Neural progenitor cell (in vitro differentiated cells): ENCODE measurements at regions not wholly inside any gene's neighbourhood (a gene's known extent, or its start where the extent isn't known, plus 50 kb on each side); places are given as distances from the start of the nearest gene placed in this dataset.
"Not testable (repeated sequence)": the region's sequence is repeated elsewhere in the genome, so short reads cannot be mapped to it uniquely, and the experiment has no call there.

Experiments
- DNase-seq: peaks from one replicate; pipeline ENCODE4 v3.0.0-alpha.2; 2016; ENCODE audit warnings: low spot score
- H2AFZ ChIP-seq: fragments of 200-600 bp; sonication (generic); replicated peaks from 2 replicates; pipeline ENCODE4 v1.6.1; 2016; ENCODE audit warnings: antibody characterized with exemption
- H3F3A ChIP-seq: fragments of 200-600 bp; sonication (generic); 2 replicates; pipeline ENCODE4 v1.6.1; 2016; ENCODE audit warnings: antibody characterized with exemption, low read depth
- H3K27ac ChIP-seq: fragments of 200-600 bp; sonication (generic); 2 replicates; pipeline ENCODE4 v1.5.1; 2016; ENCODE audit warnings: mild to moderate bottlenecking
- H3K27me3 ChIP-seq: fragments of 200-600 bp; sonication (generic); 2 replicates; pipeline ENCODE4 v1.6.1; 2016; ENCODE audit warnings: mild to moderate bottlenecking, moderate library complexity
- H3K36me3 ChIP-seq: fragments of 200-600 bp; sonication (generic); 2 replicates; pipeline ENCODE4 v1.5.1; 2016
- H3K4me1 ChIP-seq: fragments of 200-600 bp; sonication (generic); 2 replicates; pipeline ENCODE4 v1.6.1; 2016; ENCODE audit warnings: mixed run types
- H3K4me2 ChIP-seq: fragments of 200-600 bp; sonication (generic); 2 replicates; pipeline ENCODE4 v1.6.1; 2016
- H3K4me3 ChIP-seq: fragments of 200-600 bp; sonication (generic); 2 replicates; pipeline ENCODE4 v1.5.1; 2016
- H3K79me2 ChIP-seq: fragments of 200-600 bp; sonication (generic); 2 replicates; pipeline ENCODE4 v1.6.1; 2016; ENCODE audit warnings: low read depth
- H3K9ac ChIP-seq: fragments of 200-600 bp; sonication (generic); 2 replicates; pipeline ENCODE4 v1.6.1; 2016
- H3K9me3 ChIP-seq: fragments of 200-600 bp; sonication (generic); 2 replicates; pipeline ENCODE4 v1.5.1; 2016; ENCODE audit warnings: low read depth
- H4K20me1 ChIP-seq: fragments of 200-600 bp; sonication (generic); 2 replicates; pipeline ENCODE4 v1.6.1; 2016; ENCODE audit warnings: low read depth
- H3K27ac Mint-ChIP-seq: 3 replicates; pipeline ENCODE4 v1.8.0; 2021; ENCODE audit warnings: mixed read lengths
- H3K27me3 Mint-ChIP-seq: 2 replicates; pipeline ENCODE4 v1.8.0; 2022; ENCODE audit warnings: low read depth, mild to moderate bottlenecking, inconsistent platforms, moderate library complexity, mixed read lengths; ENCODE audit not compliant: insufficient read depth
- H3K36me3 Mint-ChIP-seq: 3 replicates; pipeline ENCODE4 v1.8.0; 2021; ENCODE audit warnings: mixed read lengths
- H3K4me1 Mint-ChIP-seq: 3 replicates; pipeline ENCODE4 v1.8.0; 2021; ENCODE audit warnings: mixed read lengths
- H3K4me3 Mint-ChIP-seq: 3 replicates; pipeline ENCODE4 v1.8.0; 2021; ENCODE audit warnings: mild to moderate bottlenecking, moderate library complexity, mixed read lengths
- H3K9me3 Mint-ChIP-seq: 3 replicates; pipeline ENCODE4 v1.8.0; 2020; ENCODE audit warnings: mixed read lengths
- EZH2 ChIP-seq: fragments of 200-600 bp; sonication (generic); IDR thresholded peaks from 2 replicates; pipeline ENCODE4 v1.6.1; 2017; ENCODE audit warnings: antibody characterized with exemption, mild to moderate bottlenecking, moderate library complexity
- EZH2phosphoT487 ChIP-seq: fragments of 200-600 bp; sonication (generic); IDR thresholded peaks from 2 replicates; pipeline ENCODE4 v1.6.1; 2017; ENCODE audit warnings: antibody characterized with exemption
- TF ChIP-seq, protein P1 (sequence below): fragments of 200-600 bp; sonication (generic); IDR thresholded peaks from 2 replicates; pipeline ENCODE4 v1.5.1; 2017; ENCODE audit warnings: antibody characterized with exemption, mild to moderate bottlenecking

DNA sequence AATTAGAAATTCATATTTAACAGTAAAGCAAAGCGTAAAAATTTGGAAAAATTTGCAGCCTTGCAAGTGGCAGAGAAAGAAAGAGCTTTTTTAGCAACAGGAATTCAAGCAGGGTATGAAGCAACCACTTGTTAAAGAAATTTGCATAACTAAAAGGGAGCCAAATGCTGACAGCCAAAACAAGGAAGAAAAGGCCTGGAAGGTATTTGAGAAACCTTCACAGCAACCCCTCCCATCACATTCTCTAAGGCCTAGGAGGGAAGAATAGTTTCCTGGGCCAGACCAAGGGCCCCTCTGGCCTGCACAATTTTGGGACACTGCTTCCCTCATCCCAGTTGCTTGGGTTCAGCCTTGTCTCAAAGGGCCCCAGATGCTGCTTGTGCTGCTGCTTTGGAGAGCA lies 672.4 kb upstream of the TMPRSS15 start:
- Histone ChIP-seq H3K4me2 (no peak overlapping the region), H3K4me1 (no peaks in the 10 kb centered on the region), H2AFZ (no peak overlapping the region), H3K4me3 (no peak overlapping the region), H3F3A (no peaks in the 10 kb centered on the region), H3K9ac (no peak overlapping the region), H3K79me2 (no peaks in the 10 kb centered on the region), H3K9me3 (no peaks in the 10 kb centered on the region), H3K36me3 (no peaks in the 10 kb centered on the region), H3K27ac (no peak overlapping the region), H4K20me1 (no peaks in the 10 kb centered on the region), H3K27me3 (no peaks in the 10 kb centered on the region)
- H3K4me3 Mint-ChIP-seq, result no peak overlapping the region
- TF ChIP-seq EZH2, result no peak
- TF ChIP-seq, protein P1, sequence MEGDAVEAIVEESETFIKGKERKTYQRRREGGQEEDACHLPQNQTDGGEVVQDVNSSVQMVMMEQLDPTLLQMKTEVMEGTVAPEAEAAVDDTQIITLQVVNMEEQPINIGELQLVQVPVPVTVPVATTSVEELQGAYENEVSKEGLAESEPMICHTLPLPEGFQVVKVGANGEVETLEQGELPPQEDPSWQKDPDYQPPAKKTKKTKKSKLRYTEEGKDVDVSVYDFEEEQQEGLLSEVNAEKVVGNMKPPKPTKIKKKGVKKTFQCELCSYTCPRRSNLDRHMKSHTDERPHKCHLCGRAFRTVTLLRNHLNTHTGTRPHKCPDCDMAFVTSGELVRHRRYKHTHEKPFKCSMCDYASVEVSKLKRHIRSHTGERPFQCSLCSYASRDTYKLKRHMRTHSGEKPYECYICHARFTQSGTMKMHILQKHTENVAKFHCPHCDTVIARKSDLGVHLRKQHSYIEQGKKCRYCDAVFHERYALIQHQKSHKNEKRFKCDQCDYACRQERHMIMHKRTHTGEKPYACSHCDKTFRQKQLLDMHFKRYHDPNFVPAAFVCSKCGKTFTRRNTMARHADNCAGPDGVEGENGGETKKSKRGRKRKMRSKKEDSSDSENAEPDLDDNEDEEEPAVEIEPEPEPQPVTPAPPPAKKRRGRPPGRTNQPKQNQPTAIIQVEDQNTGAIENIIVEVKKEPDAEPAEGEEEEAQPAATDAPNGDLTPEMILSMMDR, result no peak
- DNase-seq, result no peak
- H3K27me3 Mint-ChIP-seq, result peaks cover 8% of the 10 kb centered on the region
- peaks cover 26% of the 10 kb centered on the region for H3K9me3 Mint-ChIP-seq
- peaks cover 2% of the 10 kb centered on the region for H3K36me3 Mint-ChIP-seq
- H3K4me1 Mint-ChIP-seq, result peaks cover 3% of the 10 kb centered on the region
- H3K27ac Mint-ChIP-seq, result no peak overlapping the region

DNA sequence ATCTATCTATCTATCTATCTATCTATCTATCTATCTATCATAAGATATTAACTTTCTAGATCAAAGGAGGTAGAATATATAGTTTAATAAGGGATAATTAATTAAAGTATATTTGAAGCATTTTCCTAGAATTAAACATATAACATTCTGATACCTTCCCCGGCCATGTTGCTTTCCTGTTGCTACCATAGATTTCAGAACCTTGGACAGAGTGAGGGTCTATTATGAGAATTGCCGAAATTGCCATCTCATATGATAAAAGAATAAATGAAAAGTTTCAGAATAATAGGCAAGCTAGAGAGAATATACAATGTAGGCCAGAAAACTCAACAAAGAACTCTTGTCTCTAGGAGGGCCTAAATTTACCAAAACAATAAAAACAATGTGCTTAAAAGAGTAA lies 706.1 kb upstream of the TMPRSS15 start:
- H3K27ac ChIP-seq, result no peak overlapping the region
- H3K36me3 Mint-ChIP-seq, result no peaks in the 10 kb centered on the region
- H3K9me3 Mint-ChIP-seq, result no peaks in the 10 kb centered on the region
- no peaks in the 10 kb centered on the region for H3K27me3 ChIP-seq
- H3K4me3 Mint-ChIP-seq, result no peak overlapping the region
- no peaks in the 10 kb centered on the region for H3F3A ChIP-seq
- H3K36me3 ChIP-seq, result no peaks in the 10 kb centered on the region
- no peaks in the 10 kb centered on the region for H3K4me1 Mint-ChIP-seq
- H3K27me3 Mint-ChIP-seq, result no peaks in the 10 kb centered on the region
- no peak for DNase-seq
- H3K4me2 ChIP-seq, result no peak overlapping the region
- no peaks in the 10 kb centered on the region for H3K4me1 ChIP-seq
- H3K27ac Mint-ChIP-seq, result no peak overlapping the region
- H2AFZ ChIP-seq, result no peak overlapping the region
- no peaks in the 10 kb centered on the region for H3K79me2 ChIP-seq
- TF ChIP-seq, protein P1, result no peak
- TF ChIP-seq EZH2 (no peak), EZH2phosphoT487 (no peak)
- no peak overlapping the region for H3K9ac ChIP-seq
- H3K9me3 ChIP-seq, result no peaks in the 10 kb centered on the region
- no peaks in the 10 kb centered on the region for H4K20me1 ChIP-seq
- H3K4me3 ChIP-seq, result no peak overlapping the region

DNA sequence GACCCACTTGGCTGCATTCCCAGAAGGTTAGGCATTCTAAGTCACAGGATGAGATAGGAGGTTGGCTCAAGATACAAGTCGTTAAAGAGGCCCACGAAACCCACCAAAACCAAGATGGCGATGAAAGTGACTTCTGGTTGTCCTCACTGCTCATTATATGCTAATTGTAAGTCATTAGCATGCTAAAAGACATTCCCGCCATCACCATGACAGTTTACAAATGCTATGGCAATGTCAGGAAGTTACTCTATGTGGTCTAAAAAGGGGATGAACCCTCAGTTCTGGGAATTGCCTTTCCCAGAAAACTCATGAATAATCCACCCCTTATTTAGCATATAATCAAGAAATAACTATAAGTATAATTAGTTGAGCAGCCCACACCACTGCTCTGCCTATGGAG lies 715.7 kb upstream of the TMPRSS15 start:
- not testable (repeated sequence) for H3K4me3 Mint-ChIP-seq, H3K27me3 Mint-ChIP-seq, H4K20me1 ChIP-seq, H3K9ac ChIP-seq, DNase-seq, H3K9me3 ChIP-seq, H3K4me1 ChIP-seq, H3K27ac Mint-ChIP-seq, H3K27me3 ChIP-seq, H3K4me2 ChIP-seq, H3K4me3 ChIP-seq, H3K79me2 ChIP-seq, H3F3A ChIP-seq, H3K27ac ChIP-seq, H3K36me3 Mint-ChIP-seq, H3K36me3 ChIP-seq, H3K9me3 Mint-ChIP-seq, H2AFZ ChIP-seq
- H3K4me1 Mint-ChIP-seq, result peaks cover 12% of the 10 kb centered on the region

DNA sequence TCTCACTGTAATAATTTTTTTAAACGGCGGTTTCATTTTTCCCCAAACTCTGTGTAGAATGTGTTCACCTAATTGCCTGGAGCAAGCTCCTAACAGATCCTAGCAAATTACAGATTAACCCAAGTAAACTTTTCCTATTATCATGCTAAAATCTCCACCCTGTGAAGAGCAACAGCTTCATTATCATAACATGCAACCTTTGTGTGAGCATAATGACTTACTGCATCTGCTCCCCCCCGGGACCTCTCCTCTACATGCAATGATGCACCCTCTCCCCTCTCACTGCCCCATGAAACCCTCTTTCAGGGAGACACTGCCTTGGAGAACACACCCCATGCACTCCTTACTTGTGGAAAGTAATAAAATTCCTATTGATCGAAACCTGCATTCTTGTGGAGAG lies 717.0 kb upstream of the TMPRSS15 start:
- Histone ChIP-seq H4K20me1 (no peaks in the 10 kb centered on the region), H3K36me3 (peaks cover 7% of the 10 kb centered on the region), H3K27ac (no peak overlapping the region), H3K4me3 (no peak overlapping the region), H2AFZ (peak overlapping the region; percentile 44), H3K79me2 (no peaks in the 10 kb centered on the region), H3K4me2 (no peak overlapping the region), H3K27me3 (no peaks in the 10 kb centered on the region), H3K9me3 (no peaks in the 10 kb centered on the region), H3F3A (no peaks in the 10 kb centered on the region), H3K4me1 (no peaks in the 10 kb centered on the region), H3K9ac (no peak overlapping the region)
- TF ChIP-seq EZH2, result no peak
- TF ChIP-seq, protein P1, result no peak
- no peak for TF ChIP-seq EZH2phosphoT487
- H3K4me3 Mint-ChIP-seq, result no peak overlapping the region
- H3K36me3 Mint-ChIP-seq, result no peaks in the 10 kb centered on the region
- no peak for DNase-seq
- H3K4me1 Mint-ChIP-seq, result peaks cover 12% of the 10 kb centered on the region
- H3K27me3 Mint-ChIP-seq, result peaks cover 2% of the 10 kb centered on the region
- no peaks in the 10 kb centered on the region for H3K9me3 Mint-ChIP-seq
- no peak overlapping the region for H3K27ac Mint-ChIP-seq
